HCT116 (cell line): ENCODE measurements at regions not wholly inside any gene's neighbourhood (a gene's known extent, or its start where the extent isn't known, plus 50 kb on each side); places are given as distances from the start of the nearest gene placed in this dataset.

Experiments used
- ATAC-seq: fragments of 200-7000 bp; cut with Tn5 transposase; 2 replicates; pipeline ENCODE4 v1.9.1; 2020; ENCODE audit warnings: mild to moderate bottlenecking, moderate library complexity
- BruUV-seq: library from RNA; stranded (reverse); fragments of 400-500 nt; replicated peaks from 2 replicates; lab custom pipeline; 2021; lab: Mats Ljungman, UMichigan
- CTCF ChIA-PET: fragments of 300-600 bp; sonication (Branson Sonifier 250); formaldehyde crosslinking; loops from one replicate; lab custom pipeline; 2021; ENCODE audit warnings: antibody characterized with exemption; lab: Charles Lee
- POLR2A ChIA-PET: fragments of 300-600, 350-600 bp; sonication (Branson Sonifier 250); formaldehyde crosslinking; loops from one replicate; lab custom pipeline; 2021; ENCODE audit warnings: antibody characterized with exemption; lab: Charles Lee
- RAD21 ChIA-PET, 2 experiments: fragments of 300-600 bp; sonication (Branson Sonifier 250); formaldehyde crosslinking; loops; one replicate each; lab custom pipeline; 2023; ENCODE audit warnings: low total read pairs in 2 of 2; ENCODE audit not compliant: uncharacterized antibody in 2 of 2, unreplicated experiment in 2 of 2, low non-redundant PET in 1 of 2; lab: Charles Lee
- DNase-seq: peaks from one replicate; pipeline ENCODE4 v3.0.0-alpha.2; 2010; ENCODE audit warnings: low read depth, low spot score
- H2AFZ ChIP-seq: fragments of 200-600 bp; shearing (Covaris generic), sonication (generic); 2 replicates; pipeline ENCODE4 v1.6.1; 2017; ENCODE audit warnings: low read depth, mixed run types, mixed read lengths, antibody characterized with exemption, low read length; ENCODE audit not compliant: poor library complexity, severe bottlenecking
- H3K27ac ChIP-seq: 2 replicates; pipeline ENCODE4 v1.5.1; 2012; ENCODE audit warnings: low read depth, low read length
- H3K27me3 ChIP-seq: fragments of 200-600 bp; sonication (generic); 2 replicates; pipeline ENCODE4 v1.6.1; 2016; ENCODE audit warnings: mixed run types, low read length, mixed read lengths; ENCODE audit not compliant: insufficient read depth
- H3K36me3 ChIP-seq, 2 experiments: fragments of 200-500 bp in 1 of 2; fragments of 200-600 bp in 1 of 2; sonication (Bioruptor generic) in 1 of 2; sonication (generic) in 1 of 2; 2 replicates each; pipeline versions ENCODE4 v1.5.1 to v1.6.1; 2014 to 2016; ENCODE audit warnings: low read length in 2 of 2, inconsistent platforms in 1 of 2, mixed read lengths in 1 of 2, mixed run types in 1 of 2; ENCODE audit not compliant: insufficient read depth in 2 of 2, control insufficient read depth in 1 of 2
- H3K4me1 ChIP-seq, 2 experiments: fragments of 200-600 bp in 1 of 2; sonication (generic) in 1 of 2; 2 replicates each; pipeline versions ENCODE4 v1.5.1 to v1.6.1; 2012 to 2017; ENCODE audit warnings: low read length in 2 of 2, inconsistent platforms in 1 of 2, mild to moderate bottlenecking in 1 of 2, mixed read lengths in 1 of 2, mixed run types in 1 of 2, moderate library complexity in 1 of 2; ENCODE audit not compliant: insufficient read depth in 2 of 2, control insufficient read depth in 1 of 2
- H3K4me2 ChIP-seq: fragments of 200-600 bp; sonication (generic); 2 replicates; pipeline ENCODE4 v1.6.1; 2017; ENCODE audit warnings: mixed run types, low read length, mixed read lengths
- H3K4me3 ChIP-seq, 2 experiments: fragments of 200-600 bp in 1 of 2; sonication (generic) in 1 of 2; replicated peaks in 1 of 2; 2 replicates each; pipeline ENCODE4 v1.5.1; 2011 to 2016; ENCODE audit warnings: low read length in 2 of 2, control low read depth in 1 of 2, low read depth in 1 of 2, mild to moderate bottlenecking in 1 of 2, mixed read lengths in 1 of 2, mixed run types in 1 of 2
- H3K79me2 ChIP-seq: fragments of 200-600 bp; sonication (generic); 2 replicates; pipeline ENCODE4 v1.6.1; 2017; ENCODE audit warnings: mild to moderate bottlenecking, mixed run types, low read length, moderate library complexity, mixed read lengths; ENCODE audit not compliant: insufficient read depth
- H3K9ac ChIP-seq: fragments of 200-600 bp; sonication (generic); 2 replicates; pipeline ENCODE4 v1.6.1; 2016; ENCODE audit warnings: low read length, mixed read lengths
- H3K9me2 ChIP-seq: fragments of 200-600 bp; sonication (generic), shearing (Covaris generic); 2 replicates; pipeline ENCODE4 v1.6.1; 2017; ENCODE audit warnings: mixed run types, mild to moderate bottlenecking, moderate library complexity; ENCODE audit not compliant: insufficient read depth
- H3K9me3 ChIP-seq, 2 experiments: fragments of 200-500 bp in 1 of 2; fragments of 200-600 bp in 1 of 2; sonication (Bioruptor generic) in 1 of 2; sonication (generic) in 1 of 2; 2 replicates each; pipeline ENCODE4 v1.6.1; 2014 to 2017; ENCODE audit warnings: low read length in 2 of 2, mixed read lengths in 2 of 2, inconsistent platforms in 1 of 2, low read depth in 1 of 2, mild to moderate bottlenecking in 1 of 2, mixed run types in 1 of 2, moderate library complexity in 1 of 2; ENCODE audit not compliant: control insufficient read depth in 1 of 2, insufficient read depth in 1 of 2
- H4K20me1 ChIP-seq: fragments of 200-600 bp; sonication (generic), shearing (Covaris generic); 2 replicates; pipeline ENCODE4 v1.6.1; 2017; ENCODE audit warnings: mixed run types, mild to moderate bottlenecking, moderate library complexity; ENCODE audit not compliant: insufficient read depth
- EZH2 ChIP-seq: fragments of 200-600 bp; sonication (generic); IDR thresholded peaks from 2 replicates; pipeline ENCODE4 v1.6.1; 2017; ENCODE audit warnings: antibody characterized with exemption, mixed run types
- SP1 ChIP-seq: IDR thresholded peaks from 2 replicates; pipeline ENCODE4 v1.6.1; 2012; ENCODE audit warnings: low read depth
- TCF7L2 ChIP-seq: IDR thresholded peaks from 2 replicates; pipeline ENCODE4 v1.7.0; 2011; ENCODE audit warnings: borderline replicate concordance, inconsistent platforms; ENCODE audit not compliant: insufficient read depth, insufficient read length; ENCODE audit errors: extremely low read depth
- ZFX ChIP-seq: fragments of 450-650 bp; IDR thresholded peaks from 2 replicates; pipeline ENCODE4 v1.6.1; 2017
- intact Hi-C: fragments of 100-400 bp; cut with micrococcal nuclease; formaldehyde crosslinking; loops from 2 replicates; pipeline ENCODE4 v1.10.0; 2022
- TF ChIP-seq, protein P1 (sequence below): IDR thresholded peaks from 2 replicates; pipeline ENCODE4 v1.6.1; 2011; ENCODE audit warnings: mild to moderate bottlenecking, low read length, moderate library complexity; ENCODE audit not compliant: insufficient replicate concordance; ENCODE audit errors: extremely low read depth
- TF ChIP-seq, protein P2 (sequence below), 3 experiments: fragments of 200-600 bp in 1 of 3; sonication (generic) in 1 of 3; IDR thresholded peaks in 2 of 3; conservative IDR thresholded peaks in 1 of 3; 2 replicates each; pipeline ENCODE4 v1.5.1; 2012 to 2017; ENCODE audit warnings: low read depth in 2 of 3, low read length in 2 of 3, antibody characterized with exemption in 1 of 3, borderline replicate concordance in 1 of 3, control low read depth in 1 of 3, mild to moderate bottlenecking in 1 of 3, mixed read lengths in 1 of 3, mixed run types in 1 of 3, moderate library complexity in 1 of 3; ENCODE audit not compliant: insufficient read depth in 1 of 3
- TF ChIP-seq, protein P3 (sequence below): IDR thresholded peaks from 2 replicates; pipeline ENCODE4 v1.6.1; 2012

- Histone ChIP-seq H4K20me1 (no peaks in the 10 kb centered on the region), H3K27me3 (no peaks in the 10 kb centered on the region), H3K4me2 (no peak overlapping the region), H3K9me3 (no peaks in the 10 kb centered on the region), H2AFZ (no peak overlapping the region), H3K4me3 (no peak overlapping the region), H3K9me2 (no peaks in the 10 kb centered on the region), H3K4me1 (no peaks in the 10 kb centered on the region), H3K36me3 (no peaks in the 10 kb centered on the region), H3K27ac (no peak overlapping the region), H3K9ac (no peak overlapping the region), H3K79me2 (no peaks in the 10 kb centered on the region)
- intact Hi-C loops = no loop called here
- RAD21 ChIA-PET = no interaction called here
- no TSS peak for BruUV-seq
- CTCF ChIA-PET = no interaction called here
- DNase-seq (no peak), ATAC-seq (no peak)
- TF ChIP-seq EZH2 = no peak
- TF ChIP-seq, protein P1, sequence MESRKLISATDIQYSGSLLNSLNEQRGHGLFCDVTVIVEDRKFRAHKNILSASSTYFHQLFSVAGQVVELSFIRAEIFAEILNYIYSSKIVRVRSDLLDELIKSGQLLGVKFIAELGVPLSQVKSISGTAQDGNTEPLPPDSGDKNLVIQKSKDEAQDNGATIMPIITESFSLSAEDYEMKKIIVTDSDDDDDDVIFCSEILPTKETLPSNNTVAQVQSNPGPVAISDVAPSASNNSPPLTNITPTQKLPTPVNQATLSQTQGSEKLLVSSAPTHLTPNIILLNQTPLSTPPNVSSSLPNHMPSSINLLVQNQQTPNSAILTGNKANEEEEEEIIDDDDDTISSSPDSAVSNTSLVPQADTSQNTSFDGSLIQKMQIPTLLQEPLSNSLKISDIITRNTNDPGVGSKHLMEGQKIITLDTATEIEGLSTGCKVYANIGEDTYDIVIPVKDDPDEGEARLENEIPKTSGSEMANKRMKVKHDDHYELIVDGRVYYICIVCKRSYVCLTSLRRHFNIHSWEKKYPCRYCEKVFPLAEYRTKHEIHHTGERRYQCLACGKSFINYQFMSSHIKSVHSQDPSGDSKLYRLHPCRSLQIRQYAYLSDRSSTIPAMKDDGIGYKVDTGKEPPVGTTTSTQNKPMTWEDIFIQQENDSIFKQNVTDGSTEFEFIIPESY = no peak
- TF ChIP-seq SP1 = no peak
- TF ChIP-seq, protein P2, sequence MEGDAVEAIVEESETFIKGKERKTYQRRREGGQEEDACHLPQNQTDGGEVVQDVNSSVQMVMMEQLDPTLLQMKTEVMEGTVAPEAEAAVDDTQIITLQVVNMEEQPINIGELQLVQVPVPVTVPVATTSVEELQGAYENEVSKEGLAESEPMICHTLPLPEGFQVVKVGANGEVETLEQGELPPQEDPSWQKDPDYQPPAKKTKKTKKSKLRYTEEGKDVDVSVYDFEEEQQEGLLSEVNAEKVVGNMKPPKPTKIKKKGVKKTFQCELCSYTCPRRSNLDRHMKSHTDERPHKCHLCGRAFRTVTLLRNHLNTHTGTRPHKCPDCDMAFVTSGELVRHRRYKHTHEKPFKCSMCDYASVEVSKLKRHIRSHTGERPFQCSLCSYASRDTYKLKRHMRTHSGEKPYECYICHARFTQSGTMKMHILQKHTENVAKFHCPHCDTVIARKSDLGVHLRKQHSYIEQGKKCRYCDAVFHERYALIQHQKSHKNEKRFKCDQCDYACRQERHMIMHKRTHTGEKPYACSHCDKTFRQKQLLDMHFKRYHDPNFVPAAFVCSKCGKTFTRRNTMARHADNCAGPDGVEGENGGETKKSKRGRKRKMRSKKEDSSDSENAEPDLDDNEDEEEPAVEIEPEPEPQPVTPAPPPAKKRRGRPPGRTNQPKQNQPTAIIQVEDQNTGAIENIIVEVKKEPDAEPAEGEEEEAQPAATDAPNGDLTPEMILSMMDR (IDR thresholded peaks at IDR 0.05 in 2 of 3, conservative IDR thresholded peaks at IDR 0.05 in 1 of 3; ENCODE audit: borderline replicate concordance in 1 of 3, insufficient read depth in 1 of 3, low read depth in 2 of 3, low read length in 2 of 3) = no peak
- no peak for TF ChIP-seq TCF7L2
- TF ChIP-seq, protein P3, sequence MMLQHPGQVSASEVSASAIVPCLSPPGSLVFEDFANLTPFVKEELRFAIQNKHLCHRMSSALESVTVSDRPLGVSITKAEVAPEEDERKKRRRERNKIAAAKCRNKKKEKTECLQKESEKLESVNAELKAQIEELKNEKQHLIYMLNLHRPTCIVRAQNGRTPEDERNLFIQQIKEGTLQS = no peak
- no peak for TF ChIP-seq ZFX
- POLR2A ChIA-PET = no interaction called here
Measured at GRCh38 chr2:142688856-142689605, 188.4 kb upstream of the KYNU start.
